IMR-90 (cell line): ENCODE measurements at regions not wholly inside any gene's neighbourhood (a gene's known extent, or its start where the extent isn't known, plus 50 kb on each side); places are given as distances from the start of the nearest gene placed in this dataset.

ENCODE experiments used
- ATAC-seq: fragments of 200-7000 bp; cut with Tn5 transposase; 2 replicates; pipeline ENCODE4 v1.9.1; 2020; ENCODE audit warnings: low read depth, mild to moderate bottlenecking, moderate library complexity
- BruUV-seq: library from RNA; stranded (reverse); fragments of 400-500 nt; replicated peaks from 2 replicates; lab custom pipeline; 2021; lab: Mats Ljungman, UMichigan
- CTCF ChIA-PET: fragments of 300-600 bp; formaldehyde crosslinking; extraction: SDS; loops from one replicate; lab custom pipeline; 2021; ENCODE audit warnings: antibody characterized with exemption; lab: Yijun Ruan, JAX
- POLR2A ChIA-PET: fragments of 300-600 bp; sonication (Branson Sonifier 250); formaldehyde crosslinking; loops from one replicate; lab custom pipeline; 2022; ENCODE audit warnings: antibody characterized with exemption; ENCODE audit not compliant: unreplicated experiment; lab: Charles Lee
- DNase-seq: peaks from one replicate; pipeline ENCODE4 v3.0.0; 2013
- H2AFZ ChIP-seq: replicated peaks from 2 replicates; pipeline ENCODE3; 2013; ENCODE audit warnings: low read length, mild to moderate bottlenecking; ENCODE audit not compliant: poor library complexity
- H2AK5ac ChIP-seq: 2 replicates; pipeline ENCODE4 v1.6.1; 2013; ENCODE audit warnings: low read depth, low read length, inconsistent platforms
- H2AK9ac ChIP-seq: replicated peaks from 2 replicates; pipeline ENCODE3; 2013; ENCODE audit warnings: mild to moderate bottlenecking, low read depth, low read length, moderate library complexity; ENCODE audit not compliant: poor library complexity
- H2BK120ac ChIP-seq: 2 replicates; pipeline ENCODE4 v1.6.1; 2013; ENCODE audit warnings: low read depth, low read length, inconsistent platforms
- H2BK15ac ChIP-seq: 3 replicates; pipeline ENCODE4 v1.6.1; 2013; ENCODE audit warnings: low read depth, low read length, inconsistent platforms
- H2BK20ac ChIP-seq: 2 replicates; pipeline ENCODE4 v1.6.1; 2013; ENCODE audit warnings: low read depth, mild to moderate bottlenecking, inconsistent platforms, low read length, moderate library complexity
- H2BK5ac ChIP-seq: 2 replicates; pipeline ENCODE4 v1.6.1; 2013; ENCODE audit warnings: mild to moderate bottlenecking, low read depth, low read length, inconsistent platforms; ENCODE audit not compliant: poor library complexity, severe bottlenecking
- H3K14ac ChIP-seq: replicated peaks from 2 replicates; pipeline ENCODE4 v1.6.1; 2013; ENCODE audit warnings: low read depth, low read length, inconsistent platforms
- H3K18ac ChIP-seq: 2 replicates; pipeline ENCODE4 v1.6.1; 2013; ENCODE audit warnings: low read depth, low read length, control low read depth
- H3K23ac ChIP-seq: 2 replicates; pipeline ENCODE4 v1.6.1; 2013; ENCODE audit warnings: low read depth, low read length, inconsistent platforms
- H3K27ac ChIP-seq: 2 replicates; pipeline ENCODE4 v1.5.1; 2013; ENCODE audit warnings: mild to moderate bottlenecking, control low read depth, low read length; ENCODE audit not compliant: insufficient read depth
- H3K27me3 ChIP-seq: 2 replicates; pipeline ENCODE4 v1.6.1; 2013; ENCODE audit warnings: low read length; ENCODE audit not compliant: control insufficient read depth, insufficient read depth
- H3K36me3 ChIP-seq: 2 replicates; pipeline ENCODE4 v1.6.1; 2013; ENCODE audit warnings: low read length, mixed read lengths; ENCODE audit not compliant: control insufficient read depth, insufficient read depth
- H3K4ac ChIP-seq: 2 replicates; pipeline ENCODE4 v1.6.1; 2013; ENCODE audit warnings: low read depth, low read length, inconsistent platforms
- H3K4me1 ChIP-seq: 2 replicates; pipeline ENCODE4 v1.6.1; 2013; ENCODE audit warnings: low read length, mixed read lengths; ENCODE audit not compliant: control insufficient read depth, insufficient read depth
- H3K4me2 ChIP-seq: 2 replicates; pipeline ENCODE4 v1.6.1; 2013; ENCODE audit warnings: low read depth, mild to moderate bottlenecking, control low read depth, low read length, moderate library complexity
- H3K4me3 ChIP-seq: 2 replicates; pipeline ENCODE4 v1.5.1; 2013; ENCODE audit warnings: low read depth, mild to moderate bottlenecking, control low read depth, low read length, moderate library complexity; ENCODE audit not compliant: insufficient read depth
- H3K56ac ChIP-seq: 2 replicates; pipeline ENCODE4 v1.6.1; 2013; ENCODE audit warnings: low read length, inconsistent platforms; ENCODE audit not compliant: insufficient read depth; ENCODE audit errors: extremely low read depth
- H3K79me1 ChIP-seq, 2 experiments: 2 replicates each; pipeline ENCODE4 v1.6.1; 2013; ENCODE audit warnings: low read length in 2 of 2, inconsistent platforms in 1 of 2, low read depth in 1 of 2
- H3K9ac ChIP-seq: 2 replicates; pipeline ENCODE4 v1.6.1; 2013; ENCODE audit warnings: low read depth, low read length, control low read depth
- H3K9me1 ChIP-seq: 2 replicates; pipeline ENCODE4 v1.6.1; 2013; ENCODE audit warnings: low read length, inconsistent platforms; ENCODE audit not compliant: insufficient read depth
- H3K9me3 ChIP-seq: 2 replicates; pipeline ENCODE4 v1.6.1; 2013; ENCODE audit warnings: low read length; ENCODE audit not compliant: control insufficient read depth, insufficient read depth
- H4K20me1 ChIP-seq: 2 replicates; pipeline ENCODE4 v1.6.1; 2013; ENCODE audit warnings: low read length, inconsistent platforms; ENCODE audit not compliant: insufficient read depth
- H4K5ac ChIP-seq: 2 replicates; pipeline ENCODE4 v1.6.1; 2013; ENCODE audit warnings: mild to moderate bottlenecking, low read depth, low read length, control low read depth
- H4K8ac ChIP-seq, 2 experiments: 2 replicates each; pipeline ENCODE4 v1.6.1; 2013; ENCODE audit warnings: low read depth in 2 of 2, low read length in 2 of 2, control low read depth in 1 of 2, inconsistent platforms in 1 of 2
- H4K91ac ChIP-seq: 2 replicates; pipeline ENCODE4 v1.6.1; 2013; ENCODE audit warnings: low read depth, low read length, inconsistent platforms; ENCODE audit not compliant: insufficient read depth
- BHLHE40 ChIP-seq: fragments of 150-350 bp; IDR thresholded peaks from 2 replicates; pipeline ENCODE4 v1.6.1; 2016; ENCODE audit warnings: mild to moderate bottlenecking, low read depth, low read length
- CEBPB ChIP-seq: IDR thresholded peaks from 2 replicates; pipeline ENCODE4 v1.6.1; 2012; ENCODE audit warnings: low read depth, low read length, improper control_type of control experiment
- CHD1 ChIP-seq: IDR thresholded peaks from 2 replicates; pipeline ENCODE4 v1.6.1; 2012; ENCODE audit warnings: low read depth, low read length, improper control_type of control experiment
- FOS ChIP-seq: fragments of 150-350 bp; IDR thresholded peaks from 2 replicates; pipeline ENCODE4 v1.6.1; 2016; ENCODE audit warnings: low read depth, low read length
- MAFK ChIP-seq: IDR thresholded peaks from 2 replicates; pipeline ENCODE4 v1.6.1; 2012; ENCODE audit warnings: low read depth, low read length, improper control_type of control experiment
- MAZ ChIP-seq: IDR thresholded peaks from 2 replicates; pipeline ENCODE4 v1.6.1; 2012; ENCODE audit warnings: low read depth, mild to moderate bottlenecking, low read length, improper control_type of control experiment, moderate library complexity, borderline replicate concordance
- NFE2L2 ChIP-seq: fragments of 150-350 bp; IDR thresholded peaks from 2 replicates; pipeline ENCODE4 v1.6.1; 2016; ENCODE audit warnings: low read depth, mild to moderate bottlenecking, low read length
- POLR2A ChIP-seq: IDR thresholded peaks from 2 replicates; pipeline ENCODE4 v1.6.1; 2012; ENCODE audit warnings: mild to moderate bottlenecking, low read depth, low read length
- RAD21 ChIP-seq: IDR thresholded peaks from 2 replicates; pipeline ENCODE4 v1.6.1; 2012; ENCODE audit warnings: low read length, improper control_type of control experiment
- RCOR1 ChIP-seq: IDR thresholded peaks from 2 replicates; pipeline ENCODE4 v1.6.1; 2012; ENCODE audit warnings: mild to moderate bottlenecking, low read length, improper control_type of control experiment; ENCODE audit not compliant: insufficient replicate concordance
- RFX5 ChIP-seq: IDR thresholded peaks from 2 replicates; pipeline ENCODE4 v1.8.0; 2012; ENCODE audit warnings: low read depth, mild to moderate bottlenecking, low read length, moderate library complexity
- SMC3 ChIP-seq: fragments of 150-350 bp; IDR thresholded peaks from 2 replicates; pipeline ENCODE4 v1.6.1; 2016; ENCODE audit warnings: low read depth, mild to moderate bottlenecking, antibody characterized with exemption, low read length, moderate library complexity
- WGBS, 2 experiments: methylation state at CpG; one replicate each; pipeline versions ENCODE4 v1.1.5 to v1.1.7; 2013; ENCODE audit warnings: missing lambda C conversion rate in 2 of 2; ENCODE audit not compliant: insufficient read length in 1 of 2; ENCODE audit errors: extremely low coverage in 2 of 2; 5-methylcytosine and 5-hydroxymethylcytosine counted together
- dilution Hi-C: fragments of 300-500 bp; cut with HindIII; formaldehyde crosslinking; loops from one replicate; pipeline ENCODE4 v1.14.3; 2018; ENCODE audit warnings: low sequenced_read_pairs; ENCODE audit not compliant: unreplicated experiment
- in situ Hi-C: fragments of 300-500 bp; cut with MboI; formaldehyde crosslinking; loops from 3 replicates; pipeline ENCODE4 v1.14.3; 2019; ENCODE audit warnings: low sequenced_read_pairs, inconsistent platforms, mixed read lengths
- intact Hi-C: fragments of 100-400 bp; cut with micrococcal nuclease; formaldehyde crosslinking; loops from 2 replicates; pipeline ENCODE4 v1.10.0; 2022
- TF ChIP-seq, protein P1 (sequence below): fragments of 150-350 bp; IDR thresholded peaks from 2 replicates; pipeline ENCODE4 v1.6.1; 2016; ENCODE audit warnings: low read depth, mild to moderate bottlenecking, low read length, moderate library complexity, borderline replicate concordance
- TF ChIP-seq, protein P2 (sequence below): conservative IDR thresholded peaks from 2 replicates; pipeline ENCODE4 v1.5.1; 2012; ENCODE audit warnings: mild to moderate bottlenecking, low read depth, low read length, improper control_type of control experiment

GRCh38 chr14:25111061-25111601, 61.2 kb upstream of the STXBP6 start:
- BruUV-seq, result no TSS peak
- Histone ChIP-seq H3K4ac (peak overlapping the region; percentile 59; the same call in 1 of the 2 replicates), H2AFZ (no peak overlapping the region), H3K56ac (peak overlapping the region; percentile 59), H2BK5ac (peak overlapping the region; percentile 78), H3K9me1 (peaks cover 3% of the 10 kb centered on the region; the same call in 1 of the 2 replicates), H4K91ac (peak overlapping the region; percentile 76; the same call in 1 of the 2 replicates), H2BK20ac (peak overlapping the region; percentile 86), H2BK120ac (peak overlapping the region; percentile 81), H3K27ac (peak overlapping the region; percentile 66; the same call in 1 of the 2 replicates), H2AK5ac (no peak overlapping the region), H4K5ac (no peak overlapping the region), H2BK15ac (0 out of 3 replicates have a peak overlapping the region, but pooled peaks have one; percentile 4), H3K4me2 (peak overlapping the region; percentile 1; the same call in 1 of the 2 replicates), H3K23ac (no peak overlapping the region), H3K4me3 (no peak overlapping the region), H3K18ac (peak overlapping the region; percentile 7; the same call in 1 of the 2 replicates), H3K36me3 (no peaks in the 10 kb centered on the region), H3K14ac (no peak overlapping the region), H3K27me3 (no peaks in the 10 kb centered on the region), H3K9me3 (no peaks in the 10 kb centered on the region), H4K8ac (peak overlapping the region in 1 of 2 experiments; percentile 58; a peak in 2 of 4 replicates), H2AK9ac (no peak overlapping the region), H3K4me1 (peaks cover 9% of the 10 kb centered on the region; the same call in 1 of the 2 replicates), H3K9ac (no peak overlapping the region; the same call in 1 of the 2 replicates), H3K79me1 (no peaks in the 10 kb centered on the region), H4K20me1 (no peaks in the 10 kb centered on the region)
- ATAC-seq (peak; percentile 90), DNase-seq (peak; percentile 98)
- TF ChIP-seq FOS (peak; percentile 50), NFE2L2 (peak; percentile 78), RAD21 (0 out of 2 replicates have a peak, but pooled peaks have one; percentile 6), CEBPB (peak; percentile 83), CHD1 (no peak), MAFK (peak; percentile 49), SMC3 (0 out of 2 replicates have a peak, but pooled peaks have one; percentile 11), MAZ (peak; percentile 40; the same call in 1 of the 2 replicates), RCOR1 (peak; percentile 18), BHLHE40 (peak; percentile 64; the same call in 1 of the 2 replicates), POLR2A (no peak), RFX5 (no peak)
- TF ChIP-seq, protein P1, sequence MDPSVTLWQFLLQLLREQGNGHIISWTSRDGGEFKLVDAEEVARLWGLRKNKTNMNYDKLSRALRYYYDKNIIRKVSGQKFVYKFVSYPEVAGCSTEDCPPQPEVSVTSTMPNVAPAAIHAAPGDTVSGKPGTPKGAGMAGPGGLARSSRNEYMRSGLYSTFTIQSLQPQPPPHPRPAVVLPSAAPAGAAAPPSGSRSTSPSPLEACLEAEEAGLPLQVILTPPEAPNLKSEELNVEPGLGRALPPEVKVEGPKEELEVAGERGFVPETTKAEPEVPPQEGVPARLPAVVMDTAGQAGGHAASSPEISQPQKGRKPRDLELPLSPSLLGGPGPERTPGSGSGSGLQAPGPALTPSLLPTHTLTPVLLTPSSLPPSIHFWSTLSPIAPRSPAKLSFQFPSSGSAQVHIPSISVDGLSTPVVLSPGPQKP, result no peak
- TF ChIP-seq, protein P2, sequence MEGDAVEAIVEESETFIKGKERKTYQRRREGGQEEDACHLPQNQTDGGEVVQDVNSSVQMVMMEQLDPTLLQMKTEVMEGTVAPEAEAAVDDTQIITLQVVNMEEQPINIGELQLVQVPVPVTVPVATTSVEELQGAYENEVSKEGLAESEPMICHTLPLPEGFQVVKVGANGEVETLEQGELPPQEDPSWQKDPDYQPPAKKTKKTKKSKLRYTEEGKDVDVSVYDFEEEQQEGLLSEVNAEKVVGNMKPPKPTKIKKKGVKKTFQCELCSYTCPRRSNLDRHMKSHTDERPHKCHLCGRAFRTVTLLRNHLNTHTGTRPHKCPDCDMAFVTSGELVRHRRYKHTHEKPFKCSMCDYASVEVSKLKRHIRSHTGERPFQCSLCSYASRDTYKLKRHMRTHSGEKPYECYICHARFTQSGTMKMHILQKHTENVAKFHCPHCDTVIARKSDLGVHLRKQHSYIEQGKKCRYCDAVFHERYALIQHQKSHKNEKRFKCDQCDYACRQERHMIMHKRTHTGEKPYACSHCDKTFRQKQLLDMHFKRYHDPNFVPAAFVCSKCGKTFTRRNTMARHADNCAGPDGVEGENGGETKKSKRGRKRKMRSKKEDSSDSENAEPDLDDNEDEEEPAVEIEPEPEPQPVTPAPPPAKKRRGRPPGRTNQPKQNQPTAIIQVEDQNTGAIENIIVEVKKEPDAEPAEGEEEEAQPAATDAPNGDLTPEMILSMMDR, result no peak
- CTCF ChIA-PET, result interaction anchor here (0.7 kb wide), 1 partner anchor 137 kb away, joined by 3 read pairs; no protein-coding TSS in a partner anchor
- in situ Hi-C loops, result no loop called here
- POLR2A ChIA-PET, result no interaction called here
- dilution Hi-C loops, result no loop called here
- intact Hi-C loops, result loop anchor here (10.0 kb wide), 1 partner anchor 266 kb away; no protein-coding TSS in a partner anchor
- 0% methylated on average over 1 of the region's 2 CpGs; no CpG with 5 or more reads in 1 of the 2 experiments for WGBS, 2 experiments
